Neural cell (in vitro differentiated cells): ENCODE measurements at regions not wholly inside any gene's neighbourhood (a gene's known extent, or its start where the extent isn't known, plus 50 kb on each side); places are given as distances from the start of the nearest gene placed in this dataset.

Experiments
- CTCF ChIP-seq: fragments of 450-650 bp; IDR thresholded peaks from 2 replicates; pipeline ENCODE4 v1.5.1; 2014; ENCODE audit warnings: antibody characterized with exemption, mild to moderate bottlenecking, moderate library complexity; ENCODE audit not compliant: poor library complexity, severe bottlenecking
- TAF1 ChIP-seq: IDR thresholded peaks from 2 replicates; pipeline ENCODE4 v1.6.1; 2012; ENCODE audit warnings: low read depth

GRCh38 chr10:8326396-8327139, 272.1 kb downstream of the GATA3 start:
- no peak for TF ChIP-seq TAF1
- no peak for TF ChIP-seq CTCF
